ENCODE measurements at regions not wholly inside any gene's neighbourhood (a gene's known extent, or its start where the extent isn't known, plus 50 kb on each side); places are given as distances from the start of the nearest gene placed in this dataset.

- no peak for TF ChIP-seq RARB (CRISPR knock-in tag; IDR thresholded peaks at IDR 0.05)
- TF ChIP-seq ARNTL (CRISPR knock-in tag; IDR thresholded peaks at IDR 0.05; ENCODE audit: borderline replicate concordance, low read depth) = no peak
- TF ChIP-seq TSHZ2 (CRISPR knock-in tag; IDR thresholded peaks at IDR 0.05) = no peak
- TF ChIP-seq ZC3H10 (CRISPR knock-in tag; IDR thresholded peaks at IDR 0.05) = no peak
- no peak for TF ChIP-seq PPARA (CRISPR knock-in tag; IDR thresholded peaks at IDR 0.05; ENCODE audit: borderline replicate concordance)
- no peak for TF ChIP-seq PATZ1 (CRISPR knock-in tag; IDR thresholded peaks at IDR 0.05; ENCODE audit: borderline replicate concordance)
- TF ChIP-seq ISL1 (CRISPR knock-in tag; IDR thresholded peaks at IDR 0.05) = no peak
- TF ChIP-seq CREB5 (CRISPR knock-in tag; IDR thresholded peaks at IDR 0.05; ENCODE audit: low read depth) = no peak
- no peak for TF ChIP-seq ZFP3 (CRISPR knock-in tag; IDR thresholded peaks at IDR 0.05)
Measured at GRCh38 chr7:31171216-31171785, 119.2 kb downstream of the ADCYAP1R1 start.

All from SK-N-SH treated with all-trans-retinoic acid at 6 μM for 48 hours (cell line).